ENCODE measurements at regions not wholly inside any gene's neighbourhood (a gene's known extent, or its start where the extent isn't known, plus 50 kb on each side); places are given as distances from the start of the nearest gene placed in this dataset.
"Not testable (repeated sequence)": the region's sequence is repeated elsewhere in the genome, so short reads cannot be mapped to it uniquely, and the experiment has no call there.

DNA sequence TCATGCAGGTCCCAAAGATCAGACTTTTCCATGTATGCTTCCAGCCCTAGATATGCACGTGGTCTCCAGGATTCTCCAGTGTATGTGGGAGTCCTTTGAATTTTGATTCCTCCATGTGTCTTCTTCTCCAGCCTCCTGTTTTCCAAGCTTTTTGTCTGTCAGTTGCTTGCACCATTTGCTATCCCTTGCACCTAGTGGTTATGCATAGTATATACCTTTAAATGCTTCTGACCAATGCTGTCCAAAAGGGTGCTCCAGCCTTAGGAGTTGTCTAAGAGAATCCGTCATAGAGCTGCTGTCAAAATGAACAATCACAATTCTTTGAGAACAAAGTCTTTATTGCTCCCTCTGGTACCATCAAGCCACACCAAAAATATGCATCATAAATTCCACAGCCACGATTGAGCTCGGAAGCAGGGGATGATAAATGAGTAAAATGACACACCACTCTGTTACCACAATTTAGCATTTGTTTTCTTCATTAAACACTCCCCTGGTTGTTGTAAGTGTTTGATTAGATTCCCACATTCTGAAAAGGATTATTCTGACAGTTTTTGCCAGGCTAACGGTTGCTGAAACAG lies 706.2 kb upstream of the GJE1 start:
- no peak for DNase-seq

DNA sequence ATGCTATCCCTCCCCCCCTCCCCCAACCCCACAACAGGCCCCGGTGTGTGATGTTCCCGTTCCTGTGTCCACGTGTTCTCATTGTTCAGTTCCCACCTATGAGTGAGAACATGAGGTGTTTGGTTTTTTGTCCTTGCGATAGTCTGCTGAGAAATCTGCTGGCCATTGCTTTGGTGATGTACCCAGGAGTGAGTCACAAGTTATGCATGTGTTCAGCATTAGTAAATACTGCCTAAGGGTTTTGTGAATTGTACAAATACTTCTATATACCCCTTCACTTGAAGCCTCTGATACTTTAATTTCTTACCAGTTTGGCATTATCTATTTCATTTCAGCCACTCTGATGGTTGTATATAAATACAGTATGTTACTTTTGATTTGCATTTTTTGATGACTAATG lies 711.3 kb upstream of the GJE1 start:
- no peak for DNase-seq

- no peak for DNase-seq
Measured at GRCh38 chr6:141418076-141418475, 714.6 kb upstream of the GJE1 start.

GRCh38 chr6:141415896-141416295 lies 716.8 kb upstream of the GJE1 start:
- DNase-seq: no peak

- no peak for DNase-seq
Measured at GRCh38 chr6:141413196-141413595, 719.5 kb upstream of the GJE1 start.

DNA sequence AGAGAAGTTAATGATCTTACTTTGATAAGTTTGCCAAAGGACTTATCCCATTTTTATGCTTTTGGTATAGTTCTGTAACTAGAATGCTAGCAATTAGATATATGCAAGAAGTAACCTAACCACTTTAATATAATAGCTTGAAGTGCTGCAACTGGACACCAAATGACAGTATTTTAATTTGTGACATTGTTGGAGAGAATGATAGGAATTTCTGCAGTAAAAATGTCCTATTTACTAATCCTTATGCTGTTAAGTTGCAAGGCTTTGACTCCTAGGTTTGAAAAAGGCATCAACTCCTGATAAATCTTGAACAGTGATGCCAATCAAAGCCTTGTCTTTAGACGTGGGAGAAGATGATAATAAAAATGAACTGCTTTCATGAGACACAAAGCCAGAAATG lies 726.0 kb upstream of the GJE1 start:
- no peak for DNase-seq

DNA sequence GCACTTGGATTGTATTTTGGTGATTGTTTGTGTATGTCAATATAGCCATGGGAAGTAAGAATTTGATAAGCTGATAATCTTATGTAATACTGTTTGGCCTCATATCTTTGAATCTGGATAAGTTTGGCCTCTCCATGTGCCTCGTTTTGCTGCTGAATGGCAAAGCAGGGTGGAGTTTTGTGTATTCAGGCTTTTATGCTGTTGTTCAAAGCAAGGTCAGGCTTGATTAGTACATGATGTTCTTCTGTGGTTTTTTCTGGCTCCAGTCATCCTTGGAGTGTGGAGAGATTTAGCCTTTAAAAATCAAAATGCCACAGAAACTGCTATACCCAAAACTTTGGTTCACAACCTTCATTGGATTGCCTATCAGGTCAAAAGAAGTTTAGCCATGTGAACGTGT lies 728.9 kb upstream of the GJE1 start:
- no peak for DNase-seq

- no peak for DNase-seq
Measured at GRCh38 chr6:141403103-141403502, 729.6 kb upstream of the GJE1 start.

- no peak for DNase-seq
Measured at GRCh38 chr6:141402489-141402888, 730.2 kb upstream of the GJE1 start.

- no peak for DNase-seq
Measured at GRCh38 chr6:141401851-141402250, 730.9 kb upstream of the GJE1 start.

GRCh38 chr6:141401168-141401567 lies 731.6 kb upstream of the GJE1 start:
- no peak for DNase-seq

DNA sequence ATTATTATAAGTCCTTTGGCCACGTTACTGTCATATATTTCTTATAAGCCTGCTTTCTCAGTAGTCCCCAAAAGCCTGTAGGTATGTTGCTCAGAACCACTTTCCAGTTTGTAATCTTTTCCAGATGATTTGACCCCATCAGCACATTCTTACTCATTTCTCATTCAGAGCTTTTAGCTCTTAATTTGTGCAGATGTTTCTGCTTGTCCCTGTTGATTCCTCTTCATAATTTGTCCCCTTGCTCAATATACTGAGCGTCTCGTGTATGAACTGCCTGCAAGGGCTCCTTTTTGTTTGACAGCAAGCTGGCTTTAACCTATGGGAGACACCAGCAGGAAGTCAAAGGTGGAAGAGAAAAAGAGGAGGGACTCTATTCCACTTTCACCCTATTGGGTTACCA lies 733.8 kb upstream of the GJE1 start:
- DNase-seq: no peak

DNA sequence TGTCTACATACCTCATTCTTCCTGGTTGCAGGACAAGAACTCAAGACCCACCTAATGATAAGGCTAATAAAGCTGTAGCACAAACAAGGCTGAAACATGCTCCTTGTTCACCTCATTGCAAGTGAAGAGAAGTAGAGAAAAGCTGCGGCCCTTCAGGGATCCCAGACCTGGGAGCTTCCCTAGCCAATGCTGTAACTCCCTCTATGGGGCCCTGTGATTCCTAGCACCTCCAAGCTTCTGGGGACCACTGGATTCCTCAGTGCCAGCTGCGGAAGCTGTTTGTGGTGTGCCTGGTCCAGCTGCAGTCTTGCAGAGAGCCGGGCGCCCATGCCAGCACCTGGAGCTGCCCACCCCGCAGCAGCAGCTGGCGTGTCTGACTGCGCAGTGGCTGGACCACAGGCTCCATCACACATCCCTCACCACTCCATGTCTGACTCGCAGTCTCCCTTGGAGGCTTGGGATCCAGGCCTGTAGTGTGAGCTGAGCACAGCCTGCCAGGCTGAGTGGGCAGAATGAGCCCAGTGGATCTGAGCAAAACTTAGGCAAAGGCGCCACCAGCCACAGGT lies 737.2 kb upstream of the GJE1 start:
- DNase-seq: no peak

DNA sequence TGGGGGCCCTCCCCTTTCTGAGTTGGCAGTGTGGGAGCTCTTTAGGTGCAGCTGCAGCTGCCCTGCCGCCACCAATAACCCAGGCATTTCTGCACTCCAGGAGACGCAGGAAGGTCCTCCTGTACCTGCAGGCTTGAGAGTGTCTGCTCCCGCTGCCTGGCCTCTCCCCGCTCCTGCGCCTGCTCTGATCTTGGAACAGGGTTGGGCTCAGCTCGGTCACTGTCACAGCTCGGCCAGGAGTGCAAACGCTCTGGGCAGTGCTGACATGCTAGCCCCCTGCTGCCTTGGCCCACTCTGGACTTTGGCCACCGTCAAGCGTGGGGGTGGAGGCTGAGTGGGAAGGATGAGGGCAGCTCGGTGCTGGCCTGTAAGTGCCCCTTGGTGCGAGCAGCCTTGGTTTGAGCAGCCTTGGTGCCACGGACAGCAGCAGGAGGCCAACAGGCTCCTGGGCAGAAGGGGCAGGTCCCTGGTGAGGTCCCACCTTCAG lies 738.1 kb upstream of the GJE1 start:
- DNase-seq: no peak

- DNase-seq: no peak
Measured at GRCh38 chr6:141394125-141394536, 738.6 kb upstream of the GJE1 start.

- DNase-seq: no peak
Measured at GRCh38 chr6:141393405-141394124, 739.2 kb upstream of the GJE1 start.

- DNase-seq: not testable (repeated sequence)
Measured at GRCh38 chr6:141391135-141391534, 741.6 kb upstream of the GJE1 start.

DNA sequence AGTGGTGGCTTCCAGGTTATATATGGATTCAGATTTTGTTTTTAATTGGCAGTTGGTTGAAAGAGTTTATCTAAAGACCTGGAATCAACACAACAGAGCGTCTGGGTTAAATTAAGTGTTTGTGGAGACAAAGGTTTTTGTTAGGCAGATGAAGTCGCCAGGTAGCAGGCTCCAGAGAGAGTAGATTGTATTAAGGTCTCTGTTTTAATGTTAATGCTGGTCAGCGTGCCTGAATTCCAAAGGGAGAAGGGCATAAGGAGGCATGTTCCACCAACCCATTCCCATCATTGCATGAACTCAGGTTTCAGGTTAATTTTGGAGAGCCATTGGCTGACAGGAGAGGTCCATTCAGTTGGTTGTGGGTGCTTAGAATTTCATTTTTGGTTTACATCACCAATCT lies 744.1 kb upstream of the GJE1 start:
- no peak for DNase-seq

GRCh38 chr6:141370438-141370837 lies 762.3 kb upstream of the GJE1 start:
- DNase-seq: no peak

DNA sequence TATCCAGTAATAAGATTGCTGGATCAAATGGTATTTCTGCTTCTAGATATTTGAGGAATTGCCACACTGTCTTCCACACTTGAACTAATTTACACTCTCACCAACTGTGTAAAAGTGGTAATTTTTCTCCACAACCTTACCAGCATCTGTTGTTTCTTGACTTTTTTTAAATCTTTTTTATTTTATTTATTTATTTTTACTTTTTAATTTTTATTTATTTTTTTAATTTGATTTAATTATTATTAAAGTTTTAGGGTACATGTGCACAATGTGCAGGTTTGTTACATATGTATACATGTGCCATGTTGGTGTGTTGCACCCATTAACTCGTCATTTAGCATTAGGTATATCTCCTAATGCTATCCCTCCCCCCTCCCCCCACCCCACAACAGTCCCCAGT lies 765.9 kb upstream of the GJE1 start:
- DNase-seq: not testable (repeated sequence)

- DNase-seq: no peak
Measured at GRCh38 chr6:141364694-141365093, 768.0 kb upstream of the GJE1 start.

DNA sequence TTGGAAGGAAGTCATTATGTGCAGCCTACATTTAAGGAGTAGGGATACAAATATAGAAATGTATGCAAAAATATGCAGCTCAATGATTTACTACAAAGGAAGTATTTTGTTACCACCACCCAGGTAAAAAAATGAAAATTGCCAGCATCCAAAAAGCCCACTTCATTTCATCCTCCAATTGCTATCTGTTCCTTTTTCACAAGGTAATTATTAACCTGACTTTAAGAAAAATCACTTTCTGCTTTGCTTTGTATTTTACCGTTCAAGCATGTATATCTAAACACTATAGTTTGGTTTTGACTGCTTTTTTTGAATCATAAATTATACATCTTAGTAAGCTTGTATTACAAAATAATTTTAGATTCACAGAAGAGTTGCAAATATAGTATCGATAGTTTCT lies 768.5 kb upstream of the GJE1 start:
- no peak for DNase-seq

- no peak for DNase-seq
Measured at GRCh38 chr6:141361559-141361958, 771.2 kb upstream of the GJE1 start.

DNA sequence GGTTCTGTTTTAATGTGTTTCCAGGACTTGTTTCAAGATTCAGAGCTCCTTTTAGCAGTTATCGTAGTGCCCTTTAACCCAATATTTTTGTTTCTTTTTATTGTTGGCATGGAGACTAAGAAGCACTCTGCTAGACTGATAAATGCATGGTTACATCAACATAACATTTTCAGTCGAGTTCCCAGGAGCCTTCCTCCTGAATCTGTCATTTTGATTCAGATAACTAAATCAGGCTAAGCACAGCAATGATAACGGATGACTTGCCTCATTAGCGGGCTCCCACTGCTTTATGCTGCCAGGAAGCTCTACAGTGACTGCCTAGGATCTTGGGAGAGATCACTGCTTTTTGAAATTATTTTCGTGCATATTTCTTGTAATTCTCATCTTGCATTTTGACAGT lies 772.8 kb upstream of the GJE1 start:
- no peak for DNase-seq
